ENCODE measurements at regions not wholly inside any gene's neighbourhood (a gene's known extent, or its start where the extent isn't known, plus 50 kb on each side); places are given as distances from the start of the nearest gene placed in this dataset.

- in situ Hi-C loops (cut with MboI; ENCODE audit: low pct_unique_long_range_greater_than_20kb, low sequenced_read_pairs, unreplicated experiment), result no loop called here
- no peak for DNase-seq (ENCODE audit: low spot score)
- TF ChIP-seq, protein P1, sequence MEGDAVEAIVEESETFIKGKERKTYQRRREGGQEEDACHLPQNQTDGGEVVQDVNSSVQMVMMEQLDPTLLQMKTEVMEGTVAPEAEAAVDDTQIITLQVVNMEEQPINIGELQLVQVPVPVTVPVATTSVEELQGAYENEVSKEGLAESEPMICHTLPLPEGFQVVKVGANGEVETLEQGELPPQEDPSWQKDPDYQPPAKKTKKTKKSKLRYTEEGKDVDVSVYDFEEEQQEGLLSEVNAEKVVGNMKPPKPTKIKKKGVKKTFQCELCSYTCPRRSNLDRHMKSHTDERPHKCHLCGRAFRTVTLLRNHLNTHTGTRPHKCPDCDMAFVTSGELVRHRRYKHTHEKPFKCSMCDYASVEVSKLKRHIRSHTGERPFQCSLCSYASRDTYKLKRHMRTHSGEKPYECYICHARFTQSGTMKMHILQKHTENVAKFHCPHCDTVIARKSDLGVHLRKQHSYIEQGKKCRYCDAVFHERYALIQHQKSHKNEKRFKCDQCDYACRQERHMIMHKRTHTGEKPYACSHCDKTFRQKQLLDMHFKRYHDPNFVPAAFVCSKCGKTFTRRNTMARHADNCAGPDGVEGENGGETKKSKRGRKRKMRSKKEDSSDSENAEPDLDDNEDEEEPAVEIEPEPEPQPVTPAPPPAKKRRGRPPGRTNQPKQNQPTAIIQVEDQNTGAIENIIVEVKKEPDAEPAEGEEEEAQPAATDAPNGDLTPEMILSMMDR (IDR thresholded peaks at IDR 0.05; ENCODE audit: extremely low read depth, insufficient read depth, missing control alignments), result no peak
Observed at GRCh38 chr2:235378246-235378645, 115.6 kb upstream of the AGAP1 start.

- TF ChIP-seq, protein P1 (IDR thresholded peaks at IDR 0.05; ENCODE audit: extremely low read depth, insufficient read depth, missing control alignments), result no peak
- no peak for DNase-seq (ENCODE audit: low spot score)
- in situ Hi-C loops (cut with MboI; ENCODE audit: low pct_unique_long_range_greater_than_20kb, low sequenced_read_pairs, unreplicated experiment), result no loop called here
Observed at GRCh38 chr2:235378944-235379343, 114.9 kb upstream of the AGAP1 start.

- DNase-seq (ENCODE audit: low spot score), result no peak
- TF ChIP-seq, protein P1 (IDR thresholded peaks at IDR 0.05; ENCODE audit: extremely low read depth, insufficient read depth, missing control alignments), result no peak
- in situ Hi-C loops (cut with MboI; ENCODE audit: low pct_unique_long_range_greater_than_20kb, low sequenced_read_pairs, unreplicated experiment), result no loop called here
Observed at GRCh38 chr2:235381261-235381912, 112.5 kb upstream of the AGAP1 start.

GRCh38 chr2:235382179-235382578 is 111.7 kb upstream of the AGAP1 start:
- DNase-seq (ENCODE audit: low spot score), result no peak
- in situ Hi-C loops (cut with MboI; ENCODE audit: low pct_unique_long_range_greater_than_20kb, low sequenced_read_pairs, unreplicated experiment), result no loop called here
- TF ChIP-seq, protein P1 (IDR thresholded peaks at IDR 0.05; ENCODE audit: extremely low read depth, insufficient read depth, missing control alignments), result no peak

GRCh38 chr2:235382601-235383000 is 111.2 kb upstream of the AGAP1 start:
- TF ChIP-seq, protein P1 (IDR thresholded peaks at IDR 0.05; ENCODE audit: extremely low read depth, insufficient read depth, missing control alignments), result no peak
- in situ Hi-C loops (cut with MboI; ENCODE audit: low pct_unique_long_range_greater_than_20kb, low sequenced_read_pairs, unreplicated experiment), result no loop called here
- DNase-seq (ENCODE audit: low spot score), result no peak

DNA sequence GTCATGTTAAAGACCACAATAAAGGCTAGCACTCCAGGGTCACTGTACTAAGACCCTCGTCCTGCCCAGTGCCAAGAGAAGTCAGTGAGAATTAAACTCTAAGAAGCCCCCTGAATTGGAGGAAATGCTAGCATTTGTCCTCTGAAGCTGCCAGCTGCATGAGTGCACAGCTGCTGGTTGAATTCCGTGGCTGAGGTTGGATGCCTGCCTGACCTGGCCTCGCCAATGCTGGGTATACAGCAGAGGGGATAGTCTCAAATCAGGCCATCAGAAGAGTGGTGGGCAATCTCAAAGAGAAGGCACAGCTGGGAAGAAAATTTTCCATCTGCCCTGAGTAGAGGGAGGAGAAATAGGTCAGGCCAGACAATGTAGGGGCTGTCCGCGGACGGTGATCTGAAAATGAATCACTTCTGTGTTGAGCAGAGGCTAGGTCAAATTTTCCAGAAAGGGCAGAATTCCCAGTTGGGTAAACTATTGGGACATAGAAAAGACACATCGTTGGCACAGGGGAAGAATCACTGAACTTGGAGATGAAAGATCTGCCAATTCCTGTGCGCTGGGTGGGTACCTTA is 110.5 kb upstream of the AGAP1 start:
- in situ Hi-C loops (cut with MboI; ENCODE audit: low pct_unique_long_range_greater_than_20kb, low sequenced_read_pairs, unreplicated experiment), result no loop called here

More for the DNA sequence above, 110.5 kb upstream of the AGAP1 start:
- TF ChIP-seq, protein P1 (IDR thresholded peaks at IDR 0.05; ENCODE audit: extremely low read depth, insufficient read depth, missing control alignments), result no peak
- no peak for DNase-seq (ENCODE audit: low spot score)

Data from GM13977 (cell line).